GM18499 (cell line): ENCODE measurements at regions not wholly inside any gene's neighbourhood (a gene's known extent, or its start where the extent isn't known, plus 50 kb on each side); places are given as distances from the start of the nearest gene placed in this dataset.
"Not testable (repeated sequence)": the region's sequence is repeated elsewhere in the genome, so short reads cannot be mapped to it uniquely, and the experiment has no call there.

Experiments used
- ATAC-seq: cut with Tn5 transposase; IDR thresholded peaks from one replicate; pipeline ENCODE4 v1.9.1; 2021; ENCODE audit warnings: moderate number of reproducible peaks; ENCODE audit not compliant: insufficient read depth, unreplicated experiment

- ATAC-seq, result no peak
These were observed 246.8 kb downstream of the GATA3 start for GRCh38 chr10:8301333-8301732.

- ATAC-seq, result no peak
These were observed 247.3 kb downstream of the GATA3 start for GRCh38 chr10:8301831-8302230.

- ATAC-seq, result no peak
These were observed 248.1 kb downstream of the GATA3 start for GRCh38 chr10:8302565-8302964.

- no peak for ATAC-seq
These were observed 250.4 kb downstream of the GATA3 start for GRCh38 chr10:8304861-8305260.

GRCh38 chr10:8305876-8306652 lies 251.6 kb downstream of the GATA3 start:
- ATAC-seq, result no peak

GRCh38 chr10:8306685-8307364 lies 252.3 kb downstream of the GATA3 start:
- no peak for ATAC-seq

GRCh38 chr10:8310930-8311329 lies 256.4 kb downstream of the GATA3 start:
- ATAC-seq, result no peak

GRCh38 chr10:8311526-8312070 lies 257.1 kb downstream of the GATA3 start:
- ATAC-seq, result no peak

- ATAC-seq, result no peak
These were observed 257.6 kb downstream of the GATA3 start for GRCh38 chr10:8312079-8312478.

GRCh38 chr10:8312781-8313180 lies 258.3 kb downstream of the GATA3 start:
- ATAC-seq, result no peak

GRCh38 chr10:8314486-8314885 lies 260.0 kb downstream of the GATA3 start:
- no peak for ATAC-seq

GRCh38 chr10:8315619-8316021 lies 261.1 kb downstream of the GATA3 start:
- ATAC-seq, result no peak

- no peak for ATAC-seq
These were observed 261.8 kb downstream of the GATA3 start for GRCh38 chr10:8316284-8316683.

GRCh38 chr10:8318429-8318828 lies 263.9 kb downstream of the GATA3 start:
- ATAC-seq, result not testable (repeated sequence)

GRCh38 chr10:8318956-8319355 lies 264.5 kb downstream of the GATA3 start:
- ATAC-seq, result no peak

GRCh38 chr10:8319704-8320103 lies 265.2 kb downstream of the GATA3 start:
- ATAC-seq, result no peak

- ATAC-seq, result no peak
These were observed 267.5 kb downstream of the GATA3 start for GRCh38 chr10:8321990-8322389.

GRCh38 chr10:8323428-8324054 lies 269.1 kb downstream of the GATA3 start:
- no peak for ATAC-seq

GRCh38 chr10:8325024-8325980 lies 270.8 kb downstream of the GATA3 start:
- no peak for ATAC-seq
